Lung (tissue), 11 donors: ENCODE measurements at regions not wholly inside any gene's neighbourhood (a gene's known extent, or its start where the extent isn't known, plus 50 kb on each side); places are given as distances from the start of the nearest gene placed in this dataset.

Experiments used
- ATAC-seq: fragments of 200-7000 bp; cut with Tn5 transposase; one replicate; pipeline ENCODE4 v1.9.1; 2020; ENCODE audit warnings: moderate number of reproducible peaks; ENCODE audit not compliant: insufficient read depth, low FRiP score
- DNase-seq, 3 donors: peaks; one replicate each; pipeline ENCODE4 v3.0.0-alpha.2; 2013 to 2017
- H3K27ac ChIP-seq, 2 donors: one replicate each; pipeline ENCODE4 v1.5.1; 2013; ENCODE audit warnings: mild to moderate bottlenecking in 2 of 2, moderate library complexity in 2 of 2, control low read depth in 1 of 2, inconsistent platforms in 1 of 2, low read depth in 1 of 2, low read length in 1 of 2
- H3K27me3 ChIP-seq, 3 donors: one replicate each; pipeline ENCODE4 v1.5.1; 2013; ENCODE audit warnings: low read length in 2 of 3; ENCODE audit not compliant: control insufficient read depth in 3 of 3, insufficient read depth in 3 of 3
- H3K36me3 ChIP-seq, 4 donors: one replicate each; pipeline ENCODE4 v1.5.1; 2013; ENCODE audit warnings: low read length in 4 of 4, mild to moderate bottlenecking in 1 of 4, moderate library complexity in 1 of 4; ENCODE audit not compliant: control insufficient read depth in 4 of 4, insufficient read depth in 4 of 4
- H3K4me1 ChIP-seq, 5 donors: one replicate each; pipeline ENCODE4 v1.5.1; 2013; ENCODE audit warnings: low read length in 5 of 5, mild to moderate bottlenecking in 2 of 5, moderate library complexity in 1 of 5; ENCODE audit not compliant: control insufficient read depth in 5 of 5, insufficient read depth in 5 of 5
- H3K4me3 ChIP-seq: one replicate; pipeline ENCODE4 v1.5.1; 2013; ENCODE audit warnings: mild to moderate bottlenecking, control low read depth, moderate library complexity
- H3K9ac ChIP-seq, 2 donors: one replicate each; pipeline ENCODE4 v1.5.1; 2013; ENCODE audit warnings: low read length in 2 of 2, control low read depth in 1 of 2; ENCODE audit not compliant: insufficient read depth in 1 of 2
- H3K9me3 ChIP-seq, 4 donors: one replicate each; pipeline ENCODE4 v1.5.1; 2013; ENCODE audit warnings: low read length in 3 of 4, mild to moderate bottlenecking in 1 of 4, moderate library complexity in 1 of 4; ENCODE audit not compliant: control insufficient read depth in 4 of 4, insufficient read depth in 3 of 4
- CTCF ChIP-seq: IDR thresholded peaks from 2 replicates; pipeline ENCODE4 v1.5.1; 2012; ENCODE audit warnings: mild to moderate bottlenecking; ENCODE audit errors: control extremely low read depth, extremely low read depth
- WGBS, 2 donors: extraction: QIAGEN DNeasy Blood & Tissue Kit; methylation state at CpG; one replicate each; pipeline ENCODE4 v1.1.7; 2013; 5-methylcytosine and 5-hydroxymethylcytosine counted together
- donor health status: control.
- donor health status: control.
- donor health status: Bipolar disorder and iron deficiency.
- donor health status: healthy.
- donor health status: DM: yes; HTN: yes; CAD: no.

- Histone ChIP-seq H3K9ac (no peak overlapping the region), H3K27me3 (no peaks in the 10 kb centered on the region), H3K9me3 (peaks cover 0 to 2% (median under 1%) of the 10 kb centered on the region in 4 donors), H3K27ac (no peak overlapping the region), H3K4me1 (no peaks in the 10 kb centered on the region), H3K36me3 (no peaks in the 10 kb centered on the region), H3K4me3 (no peak overlapping the region)
- DNase-seq = no peak
- no peak for TF ChIP-seq CTCF
- WGBS, 2 donors = 88 to 91% methylated on average over 1 of the region's 1 CpG
- no peak for ATAC-seq
Measured at GRCh38 chr15:91484141-91484540, 369.4 kb upstream of the SLCO3A1 start.

- no peak overlapping the region for H3K9ac ChIP-seq
- H3K4me3 ChIP-seq = no peak overlapping the region
- DNase-seq (no peak), ATAC-seq (no peak)
- H3K36me3 ChIP-seq = no peaks in the 10 kb centered on the region
- H3K4me1 ChIP-seq = no peaks in the 10 kb centered on the region
- H3K9me3 ChIP-seq = peaks cover 0 to 5% (median 2%) of the 10 kb centered on the region in 4 donors
- no peaks in the 10 kb centered on the region for H3K27me3 ChIP-seq
- 74 to 81% methylated on average over 4 of the region's 4 CpGs for WGBS, 2 donors
- H3K27ac ChIP-seq = no peak overlapping the region
- TF ChIP-seq CTCF = no peak
Measured at GRCh38 chr15:91488452-91488851, 365.1 kb upstream of the SLCO3A1 start.

GRCh38 chr15:91490211-91490610 is 363.3 kb upstream of the SLCO3A1 start:
- no peak overlapping the region for H3K4me3 ChIP-seq
- H3K9ac ChIP-seq = no peak overlapping the region
- no peaks in the 10 kb centered on the region for H3K27me3 ChIP-seq
- WGBS, 2 donors = 95 to 98% methylated on average over 2 of the region's 2 CpGs
- TF ChIP-seq CTCF = no peak
- DNase-seq (no peak), ATAC-seq (no peak)
- H3K4me1 ChIP-seq = no peaks in the 10 kb centered on the region
- no peak overlapping the region for H3K27ac ChIP-seq
- peaks cover 0 to 5% (median 2%) of the 10 kb centered on the region in 4 donors for H3K9me3 ChIP-seq
- H3K36me3 ChIP-seq = no peaks in the 10 kb centered on the region
